Neural progenitor cell (in vitro differentiated cells): ENCODE measurements at regions not wholly inside any gene's neighbourhood (a gene's known extent, or its start where the extent isn't known, plus 50 kb on each side); places are given as distances from the start of the nearest gene placed in this dataset.

Experiments used
- DNase-seq: peaks from one replicate; pipeline ENCODE4 v3.0.0-alpha.2; 2016; ENCODE audit warnings: low spot score
- H2AFZ ChIP-seq: fragments of 200-600 bp; sonication (generic); replicated peaks from 2 replicates; pipeline ENCODE4 v1.6.1; 2016; ENCODE audit warnings: antibody characterized with exemption
- H3F3A ChIP-seq: fragments of 200-600 bp; sonication (generic); 2 replicates; pipeline ENCODE4 v1.6.1; 2016; ENCODE audit warnings: antibody characterized with exemption, low read depth
- H3K27ac ChIP-seq: fragments of 200-600 bp; sonication (generic); 2 replicates; pipeline ENCODE4 v1.5.1; 2016; ENCODE audit warnings: mild to moderate bottlenecking
- H3K27me3 ChIP-seq: fragments of 200-600 bp; sonication (generic); 2 replicates; pipeline ENCODE4 v1.6.1; 2016; ENCODE audit warnings: mild to moderate bottlenecking, moderate library complexity
- H3K36me3 ChIP-seq: fragments of 200-600 bp; sonication (generic); 2 replicates; pipeline ENCODE4 v1.5.1; 2016
- H3K4me1 ChIP-seq: fragments of 200-600 bp; sonication (generic); 2 replicates; pipeline ENCODE4 v1.6.1; 2016; ENCODE audit warnings: mixed run types
- H3K4me2 ChIP-seq: fragments of 200-600 bp; sonication (generic); 2 replicates; pipeline ENCODE4 v1.6.1; 2016
- H3K4me3 ChIP-seq: fragments of 200-600 bp; sonication (generic); 2 replicates; pipeline ENCODE4 v1.5.1; 2016
- H3K79me2 ChIP-seq: fragments of 200-600 bp; sonication (generic); 2 replicates; pipeline ENCODE4 v1.6.1; 2016; ENCODE audit warnings: low read depth
- H3K9ac ChIP-seq: fragments of 200-600 bp; sonication (generic); 2 replicates; pipeline ENCODE4 v1.6.1; 2016
- H3K9me3 ChIP-seq: fragments of 200-600 bp; sonication (generic); 2 replicates; pipeline ENCODE4 v1.5.1; 2016; ENCODE audit warnings: low read depth
- H4K20me1 ChIP-seq: fragments of 200-600 bp; sonication (generic); 2 replicates; pipeline ENCODE4 v1.6.1; 2016; ENCODE audit warnings: low read depth
- H3K27ac Mint-ChIP-seq: 3 replicates; pipeline ENCODE4 v1.8.0; 2021; ENCODE audit warnings: mixed read lengths
- H3K27me3 Mint-ChIP-seq: 2 replicates; pipeline ENCODE4 v1.8.0; 2022; ENCODE audit warnings: low read depth, mild to moderate bottlenecking, inconsistent platforms, moderate library complexity, mixed read lengths; ENCODE audit not compliant: insufficient read depth
- H3K36me3 Mint-ChIP-seq: 3 replicates; pipeline ENCODE4 v1.8.0; 2021; ENCODE audit warnings: mixed read lengths
- H3K4me1 Mint-ChIP-seq: 3 replicates; pipeline ENCODE4 v1.8.0; 2021; ENCODE audit warnings: mixed read lengths
- H3K4me3 Mint-ChIP-seq: 3 replicates; pipeline ENCODE4 v1.8.0; 2021; ENCODE audit warnings: mild to moderate bottlenecking, moderate library complexity, mixed read lengths
- H3K9me3 Mint-ChIP-seq: 3 replicates; pipeline ENCODE4 v1.8.0; 2020; ENCODE audit warnings: mixed read lengths
- EZH2 ChIP-seq: fragments of 200-600 bp; sonication (generic); IDR thresholded peaks from 2 replicates; pipeline ENCODE4 v1.6.1; 2017; ENCODE audit warnings: antibody characterized with exemption, mild to moderate bottlenecking, moderate library complexity
- EZH2phosphoT487 ChIP-seq: fragments of 200-600 bp; sonication (generic); IDR thresholded peaks from 2 replicates; pipeline ENCODE4 v1.6.1; 2017; ENCODE audit warnings: antibody characterized with exemption
- TF ChIP-seq, protein P1 (sequence below): fragments of 200-600 bp; sonication (generic); IDR thresholded peaks from 2 replicates; pipeline ENCODE4 v1.5.1; 2017; ENCODE audit warnings: antibody characterized with exemption, mild to moderate bottlenecking

DNA sequence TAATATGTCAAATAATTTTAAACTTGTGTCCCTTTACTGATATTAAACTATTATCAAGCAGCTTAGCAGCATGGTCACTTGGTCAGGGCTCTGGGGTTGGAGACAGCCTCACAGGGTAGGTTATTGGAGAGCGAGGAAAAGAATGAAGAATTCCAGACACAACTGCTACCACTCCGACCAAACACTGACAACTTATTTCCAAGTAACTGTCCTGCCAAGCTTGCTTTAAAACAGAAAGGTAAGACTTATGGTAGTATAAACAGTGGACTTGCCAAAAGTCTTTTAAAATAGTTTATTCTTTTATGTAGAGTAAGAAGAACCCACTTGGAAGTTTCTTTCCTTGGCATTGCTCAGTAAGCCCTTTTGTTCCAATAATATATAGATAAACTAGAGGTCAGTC lies 364.1 kb downstream of the DEPDC1B start:
- Mint-ChIP-seq H3K4me1 (peaks cover 5% of the 10 kb centered on the region), H3K4me3 (no peak overlapping the region), H3K27ac (no peak overlapping the region), H3K27me3 (peaks cover 2% of the 10 kb centered on the region), H3K36me3 (no peaks in the 10 kb centered on the region), H3K9me3 (no peaks in the 10 kb centered on the region)
- H2AFZ ChIP-seq = no peak overlapping the region
- peaks cover 6% of the 10 kb centered on the region for H3K4me1 ChIP-seq
- H3K79me2 ChIP-seq = no peaks in the 10 kb centered on the region
- no peak for DNase-seq
- H3K9ac ChIP-seq = no peak overlapping the region
- no peak overlapping the region for H3K27ac ChIP-seq
- H4K20me1 ChIP-seq = no peaks in the 10 kb centered on the region
- no peak overlapping the region for H3K4me3 ChIP-seq
- TF ChIP-seq EZH2 (no peak), EZH2phosphoT487 (no peak)
- TF ChIP-seq, protein P1, sequence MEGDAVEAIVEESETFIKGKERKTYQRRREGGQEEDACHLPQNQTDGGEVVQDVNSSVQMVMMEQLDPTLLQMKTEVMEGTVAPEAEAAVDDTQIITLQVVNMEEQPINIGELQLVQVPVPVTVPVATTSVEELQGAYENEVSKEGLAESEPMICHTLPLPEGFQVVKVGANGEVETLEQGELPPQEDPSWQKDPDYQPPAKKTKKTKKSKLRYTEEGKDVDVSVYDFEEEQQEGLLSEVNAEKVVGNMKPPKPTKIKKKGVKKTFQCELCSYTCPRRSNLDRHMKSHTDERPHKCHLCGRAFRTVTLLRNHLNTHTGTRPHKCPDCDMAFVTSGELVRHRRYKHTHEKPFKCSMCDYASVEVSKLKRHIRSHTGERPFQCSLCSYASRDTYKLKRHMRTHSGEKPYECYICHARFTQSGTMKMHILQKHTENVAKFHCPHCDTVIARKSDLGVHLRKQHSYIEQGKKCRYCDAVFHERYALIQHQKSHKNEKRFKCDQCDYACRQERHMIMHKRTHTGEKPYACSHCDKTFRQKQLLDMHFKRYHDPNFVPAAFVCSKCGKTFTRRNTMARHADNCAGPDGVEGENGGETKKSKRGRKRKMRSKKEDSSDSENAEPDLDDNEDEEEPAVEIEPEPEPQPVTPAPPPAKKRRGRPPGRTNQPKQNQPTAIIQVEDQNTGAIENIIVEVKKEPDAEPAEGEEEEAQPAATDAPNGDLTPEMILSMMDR = no peak
- H3K36me3 ChIP-seq = no peaks in the 10 kb centered on the region
- no peaks in the 10 kb centered on the region for H3K27me3 ChIP-seq
- H3F3A ChIP-seq = no peaks in the 10 kb centered on the region
- H3K9me3 ChIP-seq = no peaks in the 10 kb centered on the region
- H3K4me2 ChIP-seq = no peak overlapping the region

DNA sequence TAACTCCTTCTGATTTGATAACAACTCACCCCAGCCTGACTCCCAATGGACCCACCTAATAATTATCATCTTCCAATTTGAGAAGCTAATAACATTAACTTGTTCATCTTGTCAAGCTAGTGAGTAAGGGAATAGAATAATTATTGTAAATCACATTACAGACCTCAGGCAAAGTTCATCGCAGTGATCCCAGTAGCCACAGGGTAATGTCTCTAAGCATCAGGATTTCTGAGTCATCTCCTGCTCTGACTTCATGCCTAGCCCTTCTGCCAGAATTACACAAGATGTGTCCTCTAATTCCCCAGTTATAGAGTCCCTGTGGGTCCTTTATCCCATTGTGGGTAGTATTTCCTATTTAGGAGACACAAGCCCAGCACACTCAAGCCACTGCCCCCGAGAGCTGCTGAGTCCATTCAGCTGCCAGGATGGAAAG lies 365.7 kb downstream of the DEPDC1B start:
- no peaks in the 10 kb centered on the region for H3K27me3 ChIP-seq
- no peak overlapping the region for H3K4me3 ChIP-seq
- H3K4me2 ChIP-seq = no peak overlapping the region
- H4K20me1 ChIP-seq = no peaks in the 10 kb centered on the region
- no peak for DNase-seq
- no peaks in the 10 kb centered on the region for H3K79me2 ChIP-seq
- Mint-ChIP-seq H3K9me3 (no peaks in the 10 kb centered on the region), H3K27ac (no peak overlapping the region), H3K4me1 (peaks cover 5% of the 10 kb centered on the region), H3K36me3 (no peaks in the 10 kb centered on the region), H3K27me3 (peaks cover 2% of the 10 kb centered on the region), H3K4me3 (no peak overlapping the region)
- no peaks in the 10 kb centered on the region for H3K9me3 ChIP-seq
- no peak overlapping the region for H2AFZ ChIP-seq
- no peak overlapping the region for H3K27ac ChIP-seq
- no peaks in the 10 kb centered on the region for H3F3A ChIP-seq
- H3K4me1 ChIP-seq = peaks cover 6% of the 10 kb centered on the region
- H3K36me3 ChIP-seq = no peaks in the 10 kb centered on the region
- no peak for TF ChIP-seq EZH2
- no peak for TF ChIP-seq EZH2phosphoT487
- TF ChIP-seq, protein P1 = no peak
- no peak overlapping the region for H3K9ac ChIP-seq

DNA sequence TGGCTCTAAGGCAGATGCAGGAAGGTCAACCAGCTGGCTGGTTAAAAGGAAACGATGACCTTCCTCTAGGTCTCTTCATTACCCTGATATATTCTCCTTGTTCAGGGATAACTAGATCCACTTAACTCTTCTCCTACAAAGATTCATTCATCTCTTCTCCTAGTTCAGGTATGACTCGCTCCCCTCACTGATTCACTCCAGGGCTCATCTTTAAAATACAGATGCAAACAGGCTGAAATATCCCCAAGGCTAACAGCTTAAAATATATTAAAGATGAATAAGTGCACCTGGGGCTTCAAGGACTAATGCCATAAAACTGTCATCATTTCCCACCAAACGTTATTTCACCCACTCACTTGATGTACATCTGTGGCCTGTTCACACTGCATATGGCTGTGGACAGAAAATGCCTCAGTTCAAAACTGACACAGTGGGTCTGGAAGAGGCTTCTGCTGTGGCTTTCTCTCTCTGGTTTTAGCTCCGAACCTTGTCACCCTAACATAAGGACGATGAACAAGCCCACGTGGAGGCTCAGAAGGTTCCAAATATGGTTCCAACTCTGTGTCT lies 366.9 kb downstream of the DEPDC1B start:
- Histone ChIP-seq H3K79me2 (no peaks in the 10 kb centered on the region), H3K9me3 (no peaks in the 10 kb centered on the region), H3K9ac (no peak overlapping the region), H2AFZ (no peak overlapping the region), H3F3A (no peaks in the 10 kb centered on the region), H3K4me1 (peaks cover 6% of the 10 kb centered on the region), H4K20me1 (no peaks in the 10 kb centered on the region), H3K27me3 (no peaks in the 10 kb centered on the region), H3K36me3 (no peaks in the 10 kb centered on the region), H3K27ac (no peak overlapping the region), H3K4me2 (no peak overlapping the region), H3K4me3 (no peak overlapping the region)
- no peak for TF ChIP-seq EZH2phosphoT487
- TF ChIP-seq EZH2 = no peak
- TF ChIP-seq, protein P1 = no peak
- H3K27ac Mint-ChIP-seq = no peak overlapping the region
- DNase-seq = no peak
- peaks cover 2% of the 10 kb centered on the region for H3K27me3 Mint-ChIP-seq
- H3K36me3 Mint-ChIP-seq = no peaks in the 10 kb centered on the region
- H3K4me1 Mint-ChIP-seq = peaks cover 5% of the 10 kb centered on the region
- H3K9me3 Mint-ChIP-seq = no peaks in the 10 kb centered on the region
- H3K4me3 Mint-ChIP-seq = no peak overlapping the region
